GM20431 (cell line): ENCODE measurements at regions not wholly inside any gene's neighbourhood (a gene's known extent, or its start where the extent isn't known, plus 50 kb on each side); places are given as distances from the start of the nearest gene placed in this dataset.
"Not testable (repeated sequence)": the region's sequence is repeated elsewhere in the genome, so short reads cannot be mapped to it uniquely, and the experiment has no call there.

ENCODE experiments used
- in situ Hi-C: fragments of 300-500 bp; cut with MseI, MboI; formaldehyde crosslinking; loops from one replicate; pipeline ENCODE4 v1.15.0; 2020; ENCODE audit warnings: low sequenced_read_pairs; ENCODE audit not compliant: unreplicated experiment

DNA sequence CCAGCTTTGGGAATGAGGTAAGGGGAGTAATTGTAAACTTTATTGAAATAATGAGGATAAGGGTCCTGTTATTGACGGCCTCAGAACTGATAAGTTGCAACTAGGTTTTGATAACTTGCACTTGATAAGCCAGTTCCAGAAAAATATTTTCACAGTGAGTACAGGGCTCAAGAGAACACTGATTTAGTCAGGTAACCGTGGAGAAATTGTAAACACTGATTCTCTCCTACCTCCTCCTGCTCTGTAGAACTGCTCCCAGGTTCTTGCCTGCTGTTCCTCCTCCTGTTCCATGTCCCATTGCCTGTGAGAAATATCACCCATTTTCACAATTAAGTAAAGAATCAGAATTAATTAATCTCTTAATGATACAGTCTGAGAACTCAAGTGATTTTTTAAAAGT is 55.0 kb upstream of the CXXC4 start:
- in situ Hi-C loops, result no loop called here

DNA sequence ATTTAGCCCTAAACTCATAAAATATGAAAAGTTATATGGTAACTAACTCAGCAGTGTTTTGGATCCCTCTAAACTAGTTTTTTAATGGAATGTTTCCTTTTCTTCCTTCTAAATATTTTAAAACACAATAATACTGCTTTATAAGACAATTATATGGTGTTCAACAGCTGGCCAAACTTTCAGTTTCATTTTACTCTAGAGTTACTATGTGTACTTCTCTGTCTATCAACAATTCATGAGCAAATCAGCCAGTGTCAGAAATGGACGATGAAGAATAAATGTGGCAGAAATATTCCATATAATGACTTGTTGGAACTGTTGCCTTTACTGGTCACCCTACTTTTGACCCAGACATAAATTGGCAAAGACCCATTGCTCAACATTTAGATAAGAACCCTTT is 64.8 kb upstream of the CXXC4 start:
- in situ Hi-C loops, result no loop called here

DNA sequence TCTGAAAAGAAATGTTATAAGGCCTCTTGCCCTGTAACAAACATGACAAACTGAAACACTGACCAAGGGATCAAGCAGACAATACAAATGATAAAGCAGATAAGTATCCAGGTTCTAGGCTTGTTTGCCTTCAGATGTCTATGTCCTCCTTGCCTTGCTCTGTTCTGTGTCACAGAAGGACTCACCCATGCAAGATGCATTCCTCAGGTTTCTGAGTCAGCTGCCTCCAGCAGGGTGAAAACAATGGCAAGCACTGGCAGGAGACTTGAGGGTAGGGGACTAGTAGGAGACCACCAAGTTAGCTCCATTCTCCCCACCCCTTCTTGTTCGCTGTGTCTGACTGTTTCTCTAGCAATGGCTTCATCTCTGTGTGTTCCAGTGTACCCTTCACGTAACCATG is 76.6 kb upstream of the CXXC4 start:
- in situ Hi-C loops, result no loop called here

- in situ Hi-C loops, result no loop called here
Observed at GRCh38 chr4:104574371-104574770, 79.7 kb upstream of the CXXC4 start.

- in situ Hi-C loops, result no loop called here
Observed at GRCh38 chr4:104575278-104575677, 80.6 kb upstream of the CXXC4 start.

DNA sequence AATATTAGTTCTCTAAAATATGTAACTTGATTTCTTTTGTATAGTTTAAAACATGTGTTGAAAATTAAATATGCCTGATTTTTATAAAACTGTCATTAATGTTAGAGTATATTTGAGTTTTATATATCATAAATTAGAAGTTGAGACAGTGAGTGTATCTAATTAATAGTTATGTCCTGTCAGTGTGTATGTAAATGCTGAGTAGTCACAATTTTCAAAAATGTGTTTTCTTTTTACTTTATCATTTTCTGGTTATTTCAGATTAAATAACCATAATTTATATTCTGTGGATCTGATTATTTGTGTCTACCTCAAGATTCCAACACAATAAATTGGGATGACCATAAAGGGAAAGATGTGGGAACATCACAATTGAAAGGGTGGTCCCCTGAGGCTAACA is 82.7 kb upstream of the CXXC4 start:
- in situ Hi-C loops, result no loop called here

DNA sequence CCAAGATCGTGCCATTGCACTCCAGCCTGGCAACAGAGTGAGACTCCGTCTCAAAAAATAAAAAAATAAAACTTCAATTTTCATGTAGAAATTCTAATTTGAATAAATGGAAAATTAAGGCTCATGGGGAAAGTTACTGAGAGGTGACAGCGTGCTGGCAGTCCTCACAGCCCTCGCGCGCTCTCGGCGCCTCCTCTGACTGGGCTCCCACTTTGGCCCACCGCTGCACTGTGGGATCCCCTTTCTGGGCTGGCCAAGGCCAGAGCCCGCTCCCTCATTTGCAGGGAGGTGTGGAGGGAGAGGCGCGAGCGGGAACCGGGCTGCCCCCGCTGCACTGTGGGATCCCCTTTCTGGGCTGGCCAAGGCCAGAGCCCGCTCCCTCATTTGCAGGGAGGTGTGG is 86.8 kb upstream of the CXXC4 start:
- in situ Hi-C loops, result not testable (repeated sequence)

GRCh38 chr4:104582056-104582455 is 87.4 kb upstream of the CXXC4 start:
- in situ Hi-C loops, result not testable (repeated sequence)

DNA sequence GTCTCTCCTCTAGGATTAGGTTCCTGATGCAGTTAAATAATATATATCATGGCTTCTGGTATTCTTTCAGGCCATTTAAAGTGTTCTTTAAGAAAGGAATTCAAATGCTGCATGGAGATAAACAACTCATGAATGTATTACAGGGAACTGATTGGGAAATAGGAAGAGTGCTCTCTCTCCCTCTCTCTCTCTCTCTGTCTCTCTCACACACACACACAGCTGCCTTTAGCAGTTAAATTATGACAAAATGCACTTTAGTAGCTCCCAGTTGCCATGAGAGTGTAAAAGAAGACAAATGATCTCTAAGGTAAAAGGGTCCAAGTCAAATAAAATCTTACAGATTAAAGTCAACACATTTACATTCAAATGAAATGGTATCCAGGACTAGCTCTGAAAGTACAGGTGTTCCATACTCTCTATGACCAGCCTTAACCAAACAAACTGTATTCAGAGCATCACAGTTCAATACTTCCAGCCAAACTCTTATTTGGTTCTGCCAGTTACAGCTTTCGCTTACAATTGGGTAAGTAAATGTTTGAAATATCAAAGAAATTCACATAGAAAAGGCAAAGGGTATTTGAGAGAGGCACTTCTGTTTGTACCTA is 94.7 kb upstream of the CXXC4 start:
- in situ Hi-C loops, result no loop called here

DNA sequence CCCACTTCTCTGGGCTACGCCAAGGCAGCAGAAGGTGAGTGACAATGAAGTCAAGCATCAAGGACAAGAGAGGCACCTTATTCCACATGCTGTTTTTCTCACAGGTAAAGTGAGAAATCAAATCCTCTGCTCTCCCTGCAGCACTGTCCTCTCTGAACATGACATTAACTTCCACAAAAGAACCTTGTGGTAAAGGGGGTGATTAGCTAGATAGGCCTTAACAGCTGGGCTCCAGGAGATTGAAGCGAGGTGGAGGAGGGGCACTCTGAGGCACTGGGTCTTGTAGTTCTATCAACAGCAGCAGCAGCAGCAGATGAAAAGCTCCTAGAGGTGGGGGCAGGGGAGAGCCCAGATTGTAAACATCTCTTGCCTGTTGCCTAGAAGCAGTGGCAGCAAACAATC is 96.8 kb upstream of the CXXC4 start:
- in situ Hi-C loops, result no loop called here

DNA sequence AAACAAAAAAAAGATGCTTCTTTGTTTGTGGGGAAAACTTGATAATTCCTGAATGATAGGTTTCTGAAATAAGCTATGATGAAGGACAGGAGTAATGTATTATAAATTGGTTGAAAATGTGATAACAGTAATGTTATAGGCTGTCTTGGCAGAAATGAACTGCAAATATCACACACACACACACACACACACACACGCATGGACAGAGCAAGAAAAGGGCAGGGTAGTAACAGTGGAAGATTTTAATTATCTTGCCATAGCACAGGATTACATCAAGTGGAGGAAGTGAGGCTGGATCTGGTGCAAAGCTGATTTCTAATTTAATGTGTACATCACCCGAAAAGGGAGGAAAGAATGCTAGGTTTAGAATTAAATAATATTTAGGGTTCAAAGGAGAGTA is 97.5 kb upstream of the CXXC4 start:
- in situ Hi-C loops, result no loop called here

DNA sequence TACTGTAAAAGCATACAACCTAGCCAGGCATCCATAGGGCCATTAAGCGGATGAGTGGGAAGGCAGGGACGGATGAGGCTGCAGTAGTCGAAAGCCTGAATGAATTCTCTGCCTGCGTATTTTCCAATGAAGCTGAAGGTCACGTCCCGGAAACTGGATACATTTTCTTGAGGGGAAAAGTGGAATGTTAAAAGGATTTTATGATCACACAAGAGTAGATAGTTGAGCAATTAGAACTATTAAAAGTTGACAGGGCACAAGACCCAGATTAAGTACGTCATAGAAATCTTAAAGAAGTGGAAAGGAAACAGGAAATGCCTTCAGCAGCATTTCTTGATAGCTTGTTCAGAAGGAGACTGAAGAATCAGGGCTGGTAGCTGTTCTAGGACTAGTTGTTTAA is 98.3 kb upstream of the CXXC4 start:
- in situ Hi-C loops, result no loop called here

DNA sequence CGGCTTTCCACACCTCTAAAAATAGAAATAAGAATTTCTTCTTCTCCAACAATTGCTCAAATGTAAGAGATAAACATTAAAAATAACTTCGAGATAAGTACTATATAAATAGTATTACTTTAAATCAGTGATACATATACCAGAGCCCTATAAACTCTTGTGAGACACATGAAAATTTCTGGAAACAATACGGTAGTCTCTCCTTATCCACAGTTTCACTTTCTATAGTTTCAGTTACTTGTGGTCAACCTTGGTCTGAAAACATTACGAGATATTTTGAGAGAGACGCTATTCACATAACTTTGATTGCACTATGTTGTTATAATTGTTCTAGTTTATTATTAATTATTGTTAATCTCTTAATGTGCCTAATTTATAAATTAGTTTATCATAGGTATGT is 101.5 kb upstream of the CXXC4 start:
- in situ Hi-C loops, result no loop called here

DNA sequence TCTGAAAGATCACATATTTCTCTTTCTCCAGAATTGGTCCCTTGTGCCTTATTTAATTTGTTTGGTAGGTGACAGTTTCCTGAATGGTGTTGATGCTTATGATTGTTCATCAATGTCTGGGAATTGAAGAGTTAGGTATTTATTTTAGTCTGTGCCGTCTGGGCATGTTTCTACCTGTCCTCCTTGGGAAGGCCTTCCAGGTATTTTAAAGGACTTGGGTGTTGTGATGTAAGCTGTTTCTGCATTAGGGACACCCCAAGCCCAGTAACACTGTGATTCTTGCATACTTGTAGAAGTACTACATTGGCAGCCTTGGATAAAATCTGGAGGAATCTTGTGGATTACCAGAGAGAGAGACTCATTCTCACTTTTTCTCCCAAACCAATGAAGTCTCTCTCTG is 120.8 kb upstream of the CXXC4 start:
- in situ Hi-C loops, result no loop called here

GRCh38 chr4:104615926-104616325 is 121.2 kb upstream of the CXXC4 start:
- in situ Hi-C loops, result no loop called here

DNA sequence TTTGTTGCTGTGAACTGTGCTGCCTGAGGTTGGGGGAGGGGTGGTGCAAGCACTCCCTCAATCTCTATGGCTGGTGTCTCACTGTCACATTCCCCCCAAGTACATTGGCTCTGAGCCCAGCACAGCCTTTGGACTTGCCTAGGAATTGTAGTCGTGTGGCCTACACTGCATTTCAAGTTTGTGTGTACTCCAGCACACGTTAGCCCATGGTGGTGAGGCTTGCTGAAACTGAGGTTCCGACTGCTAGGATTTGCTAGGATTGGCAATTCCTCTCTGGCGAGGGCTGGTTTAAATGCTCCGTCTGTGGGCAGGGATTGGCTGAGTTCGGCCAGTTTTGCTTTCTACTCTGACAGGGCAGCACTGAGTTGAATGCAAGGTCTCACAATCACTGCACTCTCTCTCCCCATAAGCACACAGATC is 121.7 kb upstream of the CXXC4 start:
- in situ Hi-C loops, result no loop called here

- in situ Hi-C loops, result no loop called here
Observed at GRCh38 chr4:104625706-104626105, 131.0 kb upstream of the CXXC4 start.

GRCh38 chr4:104629601-104630000 is 134.9 kb upstream of the CXXC4 start:
- in situ Hi-C loops, result no loop called here

DNA sequence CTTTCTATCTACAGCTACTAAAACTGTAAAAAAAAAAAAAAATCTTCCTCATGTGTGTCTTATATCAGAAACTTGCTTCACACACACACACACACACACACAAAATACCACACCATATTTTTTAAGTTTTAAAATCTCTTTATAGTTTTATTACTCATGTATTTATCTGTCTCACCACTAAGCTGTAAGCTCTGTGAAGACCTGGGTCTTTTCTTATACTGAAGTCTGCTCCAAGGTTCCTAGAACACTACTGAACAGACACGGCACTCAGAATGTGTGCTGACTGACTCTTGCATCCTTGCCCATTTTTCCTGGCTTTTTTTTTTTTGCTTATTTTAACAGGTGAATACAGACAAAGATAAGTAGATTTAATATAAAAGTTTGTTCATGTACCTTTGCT is 135.6 kb upstream of the CXXC4 start:
- in situ Hi-C loops, result no loop called here

GRCh38 chr4:104631000-104631399 is 136.3 kb upstream of the CXXC4 start:
- in situ Hi-C loops, result no loop called here

DNA sequence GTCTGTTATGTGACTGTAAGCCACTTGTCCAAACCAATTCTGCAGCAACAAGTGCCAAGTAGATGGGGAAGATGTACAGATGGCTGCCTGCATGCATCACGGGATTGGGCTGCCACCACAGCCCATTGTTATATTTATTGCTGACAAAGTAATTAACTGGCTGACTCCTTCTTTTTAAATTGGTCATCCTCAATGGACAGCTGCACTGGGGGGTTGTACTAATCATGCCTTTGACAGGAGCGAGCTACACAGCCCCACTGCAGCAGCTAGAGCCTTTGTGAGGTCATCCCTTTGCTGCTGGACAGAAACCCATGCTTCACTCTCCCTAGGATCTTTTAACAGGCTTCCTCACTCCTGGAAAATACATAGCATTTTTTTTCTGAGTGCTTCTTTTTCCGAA is 146.7 kb upstream of the CXXC4 start:
- in situ Hi-C loops, result no loop called here

- in situ Hi-C loops, result no loop called here
Observed at GRCh38 chr4:104642521-104642920, 147.8 kb upstream of the CXXC4 start.

- in situ Hi-C loops, result no loop called here
Observed at GRCh38 chr4:104643805-104644204, 149.1 kb upstream of the CXXC4 start.
